ENCODE measurements at regions not wholly inside any gene's neighbourhood (a gene's known extent, or its start where the extent isn't known, plus 50 kb on each side); places are given as distances from the start of the nearest gene placed in this dataset.

- no peak for DNase-seq
Measured at GRCh38 chr1:81470275-81470674, 330.5 kb upstream of the ADGRL2 start.

- no peak for DNase-seq
Measured at GRCh38 chr1:81467383-81467782, 333.4 kb upstream of the ADGRL2 start.

GRCh38 chr1:81466961-81467360 lies 333.8 kb upstream of the ADGRL2 start:
- DNase-seq, result no peak

- no peak for DNase-seq
Measured at GRCh38 chr1:81463936-81464837, 336.5 kb upstream of the ADGRL2 start.

GRCh38 chr1:81459043-81459442 lies 341.7 kb upstream of the ADGRL2 start:
- no peak for DNase-seq

GRCh38 chr1:81458186-81458585 lies 342.5 kb upstream of the ADGRL2 start:
- no peak for DNase-seq

- no peak for DNase-seq
Measured at GRCh38 chr1:81455481-81455880, 345.3 kb upstream of the ADGRL2 start.

- no peak for DNase-seq
Measured at GRCh38 chr1:81453971-81454370, 346.8 kb upstream of the ADGRL2 start.

GRCh38 chr1:81453367-81453703 lies 347.4 kb upstream of the ADGRL2 start:
- no peak for DNase-seq

GRCh38 chr1:81452693-81453366 lies 347.9 kb upstream of the ADGRL2 start:
- no peak for DNase-seq

- DNase-seq, result no peak
Measured at GRCh38 chr1:81449786-81450185, 350.9 kb upstream of the ADGRL2 start.

GRCh38 chr1:81446000-81446669 lies 354.6 kb upstream of the ADGRL2 start:
- DNase-seq, result no peak

GRCh38 chr1:81443288-81443687 lies 357.4 kb upstream of the ADGRL2 start:
- no peak for DNase-seq

GRCh38 chr1:81439046-81439823 lies 361.5 kb upstream of the ADGRL2 start:
- DNase-seq, result no peak

- DNase-seq, result no peak
Measured at GRCh38 chr1:81437649-81438048, 363.1 kb upstream of the ADGRL2 start.

- no peak for DNase-seq
Measured at GRCh38 chr1:81437213-81437612, 363.5 kb upstream of the ADGRL2 start.

- no peak for DNase-seq
Measured at GRCh38 chr1:81435175-81435574, 365.6 kb upstream of the ADGRL2 start.

GRCh38 chr1:81433676-81434075 lies 367.1 kb upstream of the ADGRL2 start:
- no peak for DNase-seq

GRCh38 chr1:81432654-81433109 lies 368.1 kb upstream of the ADGRL2 start:
- no peak for DNase-seq

GRCh38 chr1:81432059-81432458 lies 368.7 kb upstream of the ADGRL2 start:
- no peak for DNase-seq

- DNase-seq, result no peak
Measured at GRCh38 chr1:81431624-81432000, 369.1 kb upstream of the ADGRL2 start.

GRCh38 chr1:81430955-81431623 lies 369.6 kb upstream of the ADGRL2 start:
- no peak for DNase-seq
